CD4-positive, alpha-beta T cell (primary cell): ENCODE measurements at regions not wholly inside any gene's neighbourhood (a gene's known extent, or its start where the extent isn't known, plus 50 kb on each side); places are given as distances from the start of the nearest gene placed in this dataset.

Experiments
- ATAC-seq: fragments of 200-7000 bp; cut with Tn5 transposase; one replicate; pipeline ENCODE4 v1.10.0; 2022; ENCODE audit warnings: mild to moderate bottlenecking; ENCODE audit not compliant: poor library complexity
- CTCF ChIA-PET: fragments of 350-600 bp; sonication (Branson Sonifier 250); formaldehyde crosslinking; loops from one replicate; lab custom pipeline; 2021; ENCODE audit warnings: antibody characterized with exemption, inconsistent platforms; lab: Charles Lee
- POLR2A ChIA-PET: fragments of 350-600 bp; sonication (Branson Sonifier 250); formaldehyde crosslinking; loops from one replicate; lab custom pipeline; 2021; ENCODE audit warnings: antibody characterized with exemption, inconsistent platforms; lab: Charles Lee
- DNase-seq, 14 experiments: peaks; one replicate each; pipeline ENCODE4 v3.0.0-alpha.2; 2013 to 2020; ENCODE audit warnings: mixed read lengths in 2 of 14
- H3K27ac ChIP-seq, 2 donors: one replicate each; pipeline versions ENCODE4 v1.5.1 to v1.7.0; 2013; ENCODE audit warnings: low read length in 2 of 2, low read depth in 1 of 2, mild to moderate bottlenecking in 1 of 2
- H3K27me3 ChIP-seq, 2 experiments: 1 replicate in 1 of 2; 2 replicates in 1 of 2; pipeline versions ENCODE4 v1.6.1 to v1.7.0; 2013; ENCODE audit warnings: low read length in 2 of 2, control low read depth in 1 of 2, mild to moderate bottlenecking in 1 of 2, moderate library complexity in 1 of 2; ENCODE audit not compliant: insufficient read depth in 2 of 2, control insufficient read depth in 1 of 2
- H3K36me3 ChIP-seq: one replicate; pipeline ENCODE4 v1.6.1; 2013; ENCODE audit warnings: low read length, control low read depth; ENCODE audit not compliant: insufficient read depth
- H3K4me1 ChIP-seq: one replicate; pipeline ENCODE4 v1.6.1; 2013; ENCODE audit warnings: low read length, control low read depth; ENCODE audit not compliant: insufficient read depth
- H3K4me3 ChIP-seq: one replicate; pipeline ENCODE4 v1.5.1; 2013; ENCODE audit warnings: mild to moderate bottlenecking, low read length, moderate library complexity
- H3K9me3 ChIP-seq, 2 experiments: 1 replicate in 1 of 2; 2 replicates in 1 of 2; pipeline versions ENCODE4 v1.6.1 to v1.7.0; 2013; ENCODE audit warnings: low read length in 2 of 2, mild to moderate bottlenecking in 2 of 2, control low read depth in 1 of 2, moderate library complexity in 1 of 2; ENCODE audit not compliant: control insufficient read depth in 1 of 2, insufficient read depth in 1 of 2
- H3K27ac Mint-ChIP-seq: one replicate; pipeline ENCODE4 v1.8.0; 2020; ENCODE audit warnings: mixed read lengths
- H3K27me3 Mint-ChIP-seq: one replicate; pipeline ENCODE4 v1.8.0; 2021; ENCODE audit warnings: mixed read lengths
- H3K36me3 Mint-ChIP-seq: one replicate; pipeline ENCODE4 v1.8.0; 2021; ENCODE audit warnings: low read depth, mixed read lengths
- H3K4me1 Mint-ChIP-seq: one replicate; pipeline ENCODE4 v1.8.0; 2021; ENCODE audit warnings: low read depth, mixed read lengths
- H3K4me3 Mint-ChIP-seq: one replicate; pipeline ENCODE4 v1.8.0; 2020; ENCODE audit warnings: mild to moderate bottlenecking, mixed read lengths
- H3K9me3 Mint-ChIP-seq: one replicate; pipeline ENCODE4 v1.8.0; 2020; ENCODE audit warnings: mixed read lengths
- CTCF ChIP-seq: fragments of 200-600 bp; IDR thresholded peaks from one replicate; pipeline ENCODE4 v1.8.0; 2022; ENCODE audit warnings: antibody characterized with exemption, mild to moderate bottlenecking
- intact Hi-C, 2 experiments: fragments of 100-400 bp; cut with DNase I in 1 of 2; cut with micrococcal nuclease in 1 of 2; formaldehyde crosslinking; loops; one replicate each; pipeline versions ENCODE4 v1.15.1 to v1.9.0; 2023 to 2025; cut with DNase I, micrococcal nuclease

DNA sequence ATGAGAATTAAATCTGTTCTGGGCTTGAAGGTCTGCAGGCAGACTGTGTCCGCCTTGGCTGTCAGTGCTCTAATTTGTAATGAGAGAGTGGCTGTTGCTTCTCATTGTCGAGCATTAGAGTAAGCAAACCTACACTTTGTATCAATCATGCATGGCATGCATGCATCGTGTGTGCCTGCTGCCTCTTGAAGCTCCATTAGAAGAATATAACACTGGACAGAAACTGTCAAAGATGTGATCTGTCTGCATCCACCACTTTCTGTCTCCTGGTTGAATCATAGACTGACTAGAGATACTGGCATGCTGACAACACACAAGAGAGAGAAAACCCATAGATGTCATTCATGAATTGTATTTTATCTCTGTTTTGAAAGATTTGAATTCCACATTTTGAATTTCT, 275.0 kb upstream of the NXPH2 start:
- no peak for TF ChIP-seq CTCF
- Mint-ChIP-seq H3K9me3 (peaks cover 9% of the 10 kb centered on the region), H3K4me1 (no peaks in the 10 kb centered on the region), H3K36me3 (no peaks in the 10 kb centered on the region), H3K27ac (no peak overlapping the region), H3K4me3 (no peak overlapping the region), H3K27me3 (no peaks in the 10 kb centered on the region)
- H3K4me3 ChIP-seq, result no peak overlapping the region
- intact Hi-C loops, result no loop called here
- no peaks in the 10 kb centered on the region for H3K27me3 ChIP-seq
- ChIA-PET CTCF (no interaction called here), POLR2A (no interaction called here)
- H3K4me1 ChIP-seq, result no peaks in the 10 kb centered on the region
- DNase-seq, result no peak
- no peaks in the 10 kb centered on the region for H3K36me3 ChIP-seq
- no peaks in the 10 kb centered on the region for H3K9me3 ChIP-seq
- ATAC-seq, result no peak
- H3K27ac ChIP-seq, result no peak overlapping the region

DNA sequence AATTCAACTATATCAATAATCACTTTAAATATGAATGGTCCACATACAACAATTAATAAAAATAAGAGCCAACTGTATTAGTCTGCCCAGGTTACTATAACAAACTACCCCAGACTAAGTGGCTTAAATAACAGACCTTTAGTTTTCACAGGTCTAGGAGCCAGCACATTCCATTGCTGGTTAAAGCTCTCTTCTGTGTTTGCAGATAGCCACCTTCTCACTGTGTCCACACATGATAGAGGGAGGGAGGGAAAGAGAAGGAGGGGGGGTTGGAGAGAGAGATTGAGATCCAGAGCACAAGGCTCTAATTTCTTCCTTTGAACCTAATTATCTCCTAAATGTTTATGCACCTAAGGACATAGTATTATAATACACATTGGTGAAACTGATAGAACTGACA, 267.8 kb upstream of the NXPH2 start:
- Histone ChIP-seq H3K27me3 (no peaks in the 10 kb centered on the region), H3K4me3 (no peak overlapping the region), H3K27ac (no peak overlapping the region), H3K4me1 (no peaks in the 10 kb centered on the region), H3K9me3 (no peaks in the 10 kb centered on the region), H3K36me3 (no peaks in the 10 kb centered on the region)
- H3K4me1 Mint-ChIP-seq, result no peaks in the 10 kb centered on the region
- TF ChIP-seq CTCF, result no peak
- ATAC-seq (no peak), DNase-seq (no peak)
- intact Hi-C loops, result no loop called here
- ChIA-PET POLR2A (no interaction called here), CTCF (no interaction called here)
- no peaks in the 10 kb centered on the region for H3K36me3 Mint-ChIP-seq
- no peaks in the 10 kb centered on the region for H3K27me3 Mint-ChIP-seq
- H3K27ac Mint-ChIP-seq, result no peak overlapping the region
- peaks cover 12% of the 10 kb centered on the region for H3K9me3 Mint-ChIP-seq
- no peak overlapping the region for H3K4me3 Mint-ChIP-seq

GRCh38 chr2:139045524-139045923, 265.3 kb upstream of the NXPH2 start:
- no peak overlapping the region for H3K4me3 Mint-ChIP-seq
- no peaks in the 10 kb centered on the region for H3K36me3 Mint-ChIP-seq
- CTCF ChIA-PET, result no interaction called here
- ATAC-seq (no peak), DNase-seq (no peak)
- no peak for TF ChIP-seq CTCF
- no peak overlapping the region for H3K27ac Mint-ChIP-seq
- POLR2A ChIA-PET, result no interaction called here
- Histone ChIP-seq H3K27me3 (no peaks in the 10 kb centered on the region), H3K27ac (no peak overlapping the region), H3K36me3 (no peaks in the 10 kb centered on the region), H3K4me3 (no peak overlapping the region), H3K4me1 (no peaks in the 10 kb centered on the region), H3K9me3 (peaks cover 0 to 3% of the 10 kb centered on the region in 2 experiments)
- peaks cover 8% of the 10 kb centered on the region for H3K9me3 Mint-ChIP-seq
- H3K27me3 Mint-ChIP-seq, result no peaks in the 10 kb centered on the region
- intact Hi-C loops, result no loop called here
- no peaks in the 10 kb centered on the region for H3K4me1 Mint-ChIP-seq
